Activated CD4-positive, alpha-beta T cell treated with anti-CD3 and anti-CD28 coated beads, Interleukin-2, amount 50 U/mL, for 1 hour (primary cell): ENCODE measurements at regions not wholly inside any gene's neighbourhood (a gene's known extent, or its start where the extent isn't known, plus 50 kb on each side); places are given as distances from the start of the nearest gene placed in this dataset.
"Not testable (repeated sequence)": the region's sequence is repeated elsewhere in the genome, so short reads cannot be mapped to it uniquely, and the experiment has no call there.

Experiments used
- DNase-seq: peaks from one replicate; pipeline ENCODE4 v3.0.0-alpha.2; 2020

DNA sequence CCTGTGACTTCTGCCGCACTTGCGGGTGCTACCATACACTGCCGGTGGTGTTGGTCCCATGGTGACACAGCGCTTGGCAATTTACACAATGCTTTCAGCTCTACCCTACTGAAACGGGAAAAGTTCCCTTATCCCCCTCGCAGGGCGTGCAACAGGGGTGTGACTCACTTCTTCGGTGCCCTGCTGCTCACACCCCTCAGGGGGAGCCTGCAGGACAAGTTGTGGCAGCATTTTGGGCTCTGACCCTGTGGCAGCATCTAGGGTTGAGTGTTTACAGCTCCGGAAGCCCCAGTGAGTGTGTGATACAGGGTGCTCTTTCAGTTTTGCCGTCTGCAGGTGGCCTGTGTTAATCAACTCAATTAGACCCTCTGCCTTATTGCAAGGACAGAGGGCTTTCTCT lies 324.7 kb upstream of the RGMA start:
- DNase-seq: no peak

DNA sequence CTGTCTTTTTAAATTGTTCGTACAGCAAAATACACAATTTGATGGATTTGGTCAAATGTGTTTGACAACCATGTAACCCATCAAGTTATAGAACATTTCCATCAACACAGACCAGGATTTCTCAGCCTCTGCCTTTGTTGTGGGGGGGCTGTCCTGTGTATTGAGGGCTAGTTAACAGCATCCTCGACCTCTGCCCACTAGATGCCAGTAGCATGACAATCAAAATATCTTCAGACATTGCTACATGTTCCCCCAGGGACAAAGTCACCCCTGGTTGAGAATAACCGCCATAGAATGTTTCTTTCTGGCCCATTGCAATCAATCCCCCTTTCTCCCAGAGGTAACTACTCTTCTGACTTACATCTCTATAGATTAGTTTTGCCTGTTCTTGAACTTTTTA lies 310.1 kb upstream of the RGMA start:
- DNase-seq: no peak

DNA sequence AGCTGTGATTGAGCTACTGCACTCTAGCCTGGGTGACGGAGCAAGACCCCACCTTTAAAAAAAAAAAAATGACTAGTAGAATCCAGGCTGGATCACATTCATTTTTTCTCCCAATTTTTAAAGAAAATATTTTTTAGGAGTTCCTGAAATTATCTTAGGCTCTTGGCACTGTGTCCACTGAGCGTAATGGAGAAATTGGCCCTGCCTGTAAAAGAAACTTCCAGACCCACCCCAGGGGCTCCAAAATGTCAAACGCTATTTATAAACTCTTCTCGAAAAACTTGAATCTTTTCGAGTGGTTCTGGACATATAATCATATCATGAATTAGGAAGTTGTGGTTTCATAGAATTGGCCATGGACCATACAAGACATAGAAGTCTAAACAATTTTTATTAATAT lies 300.2 kb upstream of the RGMA start:
- DNase-seq: no peak

DNA sequence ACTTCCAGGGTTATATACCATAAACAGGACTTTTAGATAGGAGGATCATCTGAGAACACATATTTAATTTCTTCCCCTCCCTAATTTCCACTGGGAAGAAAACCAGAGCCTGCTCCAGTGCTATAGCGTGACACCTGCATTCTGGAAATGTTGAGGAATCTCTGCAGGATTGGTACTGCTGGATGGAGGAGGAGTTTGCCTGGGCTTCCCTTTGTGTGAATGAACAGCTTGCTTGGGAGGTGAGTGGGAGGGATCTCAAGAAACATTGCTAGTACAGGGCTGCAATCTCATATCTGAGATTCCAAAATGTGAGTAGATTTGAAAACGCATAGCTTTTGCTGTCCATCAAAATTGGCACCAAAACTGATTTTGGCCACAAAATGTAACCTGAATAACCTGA lies 295.9 kb upstream of the RGMA start:
- DNase-seq: no peak

DNA sequence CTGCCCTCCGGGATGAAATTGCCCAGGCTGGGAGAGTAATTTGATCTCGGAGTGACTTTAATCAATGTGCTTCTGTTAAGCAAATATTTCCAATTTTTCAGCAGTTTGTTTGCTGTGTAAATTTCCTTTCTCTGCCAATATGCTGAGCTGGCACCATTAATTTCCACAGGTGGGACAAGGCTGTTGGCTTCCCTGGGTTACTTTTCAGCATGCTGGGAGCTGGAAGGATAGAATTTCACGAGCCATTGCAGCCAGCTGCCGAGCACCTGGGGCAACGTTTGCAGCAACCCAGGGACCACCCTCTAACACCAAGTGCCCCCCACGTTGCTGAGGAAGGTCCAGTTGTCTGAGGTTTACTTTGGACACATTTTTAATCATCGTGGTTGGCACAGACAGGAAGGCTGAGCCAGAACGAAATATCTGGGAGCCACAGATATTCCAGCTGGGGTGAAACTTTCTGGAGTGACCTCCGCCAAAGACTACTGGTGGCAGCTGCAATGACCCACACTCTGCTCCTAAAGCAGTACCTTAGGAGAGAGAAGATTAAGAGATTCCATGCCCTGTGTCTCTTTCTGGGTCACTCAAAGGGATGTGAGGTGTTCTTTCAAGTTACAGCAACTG lies 293.3 kb upstream of the RGMA start:
- no peak for DNase-seq

DNA sequence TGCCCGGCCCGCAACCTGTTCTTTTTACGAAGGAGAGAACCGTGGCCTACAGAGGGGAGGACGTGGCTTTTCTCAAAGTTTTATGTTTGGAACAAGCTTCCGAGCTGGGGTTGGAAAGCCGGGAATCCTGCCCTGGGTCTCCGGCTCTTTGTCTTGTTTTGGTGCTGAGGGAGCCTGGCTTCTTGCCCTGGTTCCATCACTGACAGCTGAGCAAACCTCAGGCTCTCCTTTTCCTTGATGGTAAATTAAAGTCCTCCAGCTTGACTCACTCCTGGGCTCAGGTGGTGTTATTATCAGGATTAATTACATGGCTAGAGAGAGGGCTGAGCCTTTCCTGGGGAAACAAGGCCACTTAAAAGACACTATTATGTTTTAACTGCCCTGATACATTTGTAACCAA lies 289.5 kb upstream of the RGMA start:
- no peak for DNase-seq

DNA sequence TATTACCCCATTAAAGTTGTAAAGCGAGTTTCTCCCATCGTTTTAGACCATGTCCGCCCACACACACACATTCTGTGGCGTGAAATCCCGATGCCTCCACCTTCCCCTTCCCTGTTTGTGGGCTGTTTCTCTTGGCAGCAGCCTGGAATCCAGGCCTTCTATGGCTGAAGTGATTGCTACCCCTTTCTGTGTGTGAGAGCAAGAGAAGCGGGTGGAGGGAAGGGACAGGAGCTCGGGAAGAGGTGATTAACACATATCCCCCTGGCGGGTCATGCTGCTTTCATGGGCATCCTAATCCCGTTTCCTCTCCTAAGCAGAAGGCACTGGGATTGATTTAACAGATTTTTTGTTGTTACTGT lies 283.8 kb upstream of the RGMA start:
- DNase-seq: no peak

DNA sequence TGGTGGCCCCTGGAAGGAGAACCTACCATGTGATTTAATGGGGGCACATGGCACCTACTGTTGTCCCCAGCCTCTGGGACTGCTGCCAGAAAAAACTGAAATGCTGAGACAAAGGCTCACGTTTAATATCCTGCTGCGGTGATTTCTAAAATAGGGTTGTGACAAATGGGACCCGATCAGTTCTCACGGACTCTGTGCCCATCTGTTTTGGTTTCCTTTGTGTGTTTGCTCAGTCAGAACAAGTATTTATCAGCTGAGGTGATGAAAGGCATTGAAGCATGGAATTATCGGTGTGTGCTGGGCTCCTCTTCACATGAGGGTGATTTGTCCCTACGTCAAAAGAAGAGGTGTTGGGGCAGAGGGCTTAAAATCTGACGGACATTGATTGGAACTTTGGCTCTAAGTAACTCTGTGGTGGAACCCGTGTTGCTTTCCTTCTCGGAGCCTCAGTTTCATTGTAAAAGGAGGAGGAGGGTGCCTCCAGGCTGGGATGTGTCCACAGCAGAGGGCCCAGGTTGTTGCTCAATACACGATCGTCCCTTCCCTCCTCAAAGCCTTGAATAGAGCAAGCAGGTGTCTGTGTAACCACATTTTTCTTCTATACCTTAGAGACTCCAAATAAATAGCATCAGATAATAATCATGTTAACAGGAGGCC lies 283.3 kb upstream of the RGMA start:
- no peak for DNase-seq

DNA sequence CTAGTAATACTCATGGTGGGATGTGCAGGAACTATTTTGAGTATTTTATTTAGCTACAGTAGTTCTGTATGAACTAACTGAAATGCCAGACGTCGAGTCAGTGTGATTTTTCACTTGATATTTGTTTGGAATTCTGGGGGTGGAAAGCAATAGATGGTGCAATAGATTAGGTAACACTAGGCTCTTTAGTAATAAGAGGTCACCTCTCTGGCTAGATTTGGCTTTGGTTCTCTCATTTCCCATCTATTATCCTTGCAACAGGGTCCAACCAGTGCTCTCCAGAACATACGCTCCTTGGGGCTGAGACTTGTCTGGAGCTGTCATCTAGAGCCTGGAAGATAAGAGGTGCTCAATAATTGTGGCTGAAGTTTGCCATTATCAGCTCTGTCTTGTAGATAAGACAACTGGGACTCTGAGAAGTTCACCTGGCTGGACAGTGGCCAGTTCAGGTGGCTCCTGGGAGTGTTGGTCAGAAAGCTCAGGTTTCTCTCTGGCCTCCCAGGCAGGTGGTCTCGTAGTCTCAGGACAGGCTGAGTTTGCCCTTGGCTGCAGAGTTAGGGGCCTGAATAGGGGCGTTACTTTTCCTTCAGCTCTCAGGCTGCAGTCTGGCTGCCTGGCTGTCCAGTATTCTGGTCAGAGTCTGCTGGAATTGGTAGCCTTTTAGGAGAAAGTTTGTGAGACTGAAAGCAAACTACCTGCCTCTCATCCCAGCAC lies 277.5 kb upstream of the RGMA start:
- DNase-seq: no peak

DNA sequence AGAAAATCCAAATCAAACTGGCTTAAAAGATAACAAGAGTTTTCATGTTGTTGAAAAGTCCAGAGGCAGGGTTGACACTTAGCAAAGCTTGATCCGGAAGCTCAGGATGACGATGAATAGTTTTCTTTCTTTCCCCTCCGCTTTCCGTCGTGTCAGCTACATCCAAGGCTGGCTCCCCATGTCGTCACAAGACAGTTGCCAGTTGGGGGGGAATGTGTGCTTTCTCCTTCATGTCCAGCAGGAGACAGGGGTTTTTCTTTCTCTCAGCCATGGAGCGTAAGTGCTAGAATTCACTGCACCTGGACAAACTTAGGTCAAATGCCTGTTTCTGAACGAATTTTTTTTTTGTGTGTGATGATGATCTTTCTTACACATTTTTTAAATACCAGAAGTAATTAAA lies 273.8 kb upstream of the RGMA start:
- no peak for DNase-seq

DNA sequence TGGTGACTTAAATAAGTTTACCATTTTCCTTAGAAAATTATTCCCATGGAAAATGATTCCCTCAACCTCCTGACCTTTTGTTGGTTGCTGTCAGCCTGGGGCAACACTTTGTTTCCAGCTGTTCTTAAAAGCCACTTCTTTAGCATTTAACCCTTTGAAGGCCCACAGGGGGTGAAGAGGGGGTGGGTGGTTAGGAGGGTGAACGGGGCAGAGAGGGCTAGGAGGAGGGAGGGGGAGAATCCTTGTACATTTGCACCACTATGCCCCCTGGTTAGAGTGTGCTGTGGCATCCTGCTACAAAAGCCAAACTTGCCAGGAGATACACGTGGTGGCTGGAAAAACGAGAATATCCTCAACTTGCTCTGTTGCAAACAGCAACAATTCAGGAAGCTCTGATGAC lies 273.2 kb upstream of the RGMA start:
- DNase-seq: no peak

DNA sequence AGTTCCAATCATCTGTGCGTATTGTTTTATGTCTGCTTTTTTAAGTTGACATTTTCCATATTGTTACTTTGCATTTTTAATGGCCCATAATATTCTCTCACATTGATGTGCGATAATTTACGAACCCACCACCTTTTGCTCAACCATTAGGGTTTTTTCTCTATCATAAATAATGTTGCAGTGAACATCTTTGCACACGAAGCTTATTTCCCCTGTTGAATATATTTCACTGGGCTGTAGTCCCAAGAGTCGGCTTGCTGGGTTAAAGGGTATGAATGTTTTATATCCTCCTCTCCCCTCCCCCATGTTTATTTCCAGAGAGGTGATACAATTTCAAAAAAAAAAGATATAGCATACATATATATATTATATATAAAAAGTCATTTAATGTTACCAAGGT lies 272.7 kb upstream of the RGMA start:
- DNase-seq: no peak

DNA sequence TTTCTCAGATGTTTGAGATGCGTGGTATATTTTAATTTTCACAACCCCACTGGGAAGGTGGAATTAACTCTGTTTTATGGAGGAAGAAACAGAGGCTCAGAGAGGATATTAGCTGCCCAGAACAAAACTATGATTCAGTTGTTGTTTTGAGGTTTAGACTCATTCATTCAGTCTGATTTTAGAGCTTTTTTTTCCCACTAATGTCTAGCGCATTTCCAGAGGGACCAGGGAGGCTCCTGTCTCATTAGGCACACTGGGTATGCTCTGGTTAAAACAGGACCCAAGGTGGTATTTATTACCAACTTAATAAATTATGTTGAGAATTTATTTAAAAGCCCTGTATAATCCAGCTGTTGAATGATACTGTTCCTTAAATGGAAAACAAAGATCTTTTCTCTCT lies 272.0 kb upstream of the RGMA start:
- no peak for DNase-seq

DNA sequence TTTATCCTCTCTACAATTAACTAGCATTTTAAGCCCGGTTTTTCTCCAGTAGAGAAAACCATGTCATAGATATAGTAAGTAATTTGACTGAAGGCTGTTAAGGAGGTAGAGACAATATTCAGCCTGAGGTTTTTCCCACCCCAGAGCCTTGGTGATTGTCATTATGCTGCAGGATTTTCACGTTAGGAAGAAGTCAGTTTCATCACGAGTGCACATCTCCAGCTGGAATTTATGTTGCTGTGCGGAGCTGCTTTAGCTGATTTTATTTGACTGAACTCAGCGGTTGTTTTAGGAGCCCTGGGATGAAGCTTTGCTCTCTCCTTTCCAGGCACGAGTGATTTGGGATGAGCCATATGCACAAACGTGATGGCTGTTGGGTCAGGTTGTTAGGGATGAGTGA lies 271.3 kb upstream of the RGMA start:
- DNase-seq: no peak

DNA sequence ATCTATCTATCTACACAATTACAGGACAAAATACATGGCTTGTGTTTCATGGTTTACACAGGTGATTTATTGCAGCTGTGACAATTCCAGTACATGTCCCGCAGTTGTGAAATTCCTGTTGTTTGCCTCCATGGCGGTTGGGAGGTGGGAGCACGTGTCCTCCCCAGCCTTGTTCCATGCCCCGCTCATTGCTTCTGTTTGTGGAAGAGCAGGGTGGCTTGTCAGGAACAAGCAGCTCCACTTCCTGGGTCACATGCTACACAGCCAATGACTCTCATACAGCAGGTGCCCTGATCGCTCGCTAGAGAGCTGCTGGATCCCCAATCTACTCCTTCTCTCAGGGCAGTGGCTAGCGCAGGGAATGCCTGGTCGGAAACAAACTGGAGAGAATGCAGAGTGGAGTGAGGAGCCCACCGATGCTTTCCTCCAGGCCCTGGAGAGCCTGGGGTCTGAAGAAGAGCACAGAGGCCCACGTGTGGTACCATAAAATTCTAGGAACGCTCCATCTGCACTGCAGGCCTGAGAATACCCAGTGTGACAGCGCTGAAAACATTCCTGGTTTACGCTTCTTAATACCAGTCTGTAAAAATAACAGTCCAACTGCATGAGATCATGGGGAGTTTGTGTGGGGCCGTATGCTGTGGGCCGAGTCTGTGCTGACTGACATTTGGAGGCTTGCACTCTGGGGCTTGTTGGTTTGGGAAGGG lies 270.6 kb upstream of the RGMA start:
- DNase-seq: no peak

DNA sequence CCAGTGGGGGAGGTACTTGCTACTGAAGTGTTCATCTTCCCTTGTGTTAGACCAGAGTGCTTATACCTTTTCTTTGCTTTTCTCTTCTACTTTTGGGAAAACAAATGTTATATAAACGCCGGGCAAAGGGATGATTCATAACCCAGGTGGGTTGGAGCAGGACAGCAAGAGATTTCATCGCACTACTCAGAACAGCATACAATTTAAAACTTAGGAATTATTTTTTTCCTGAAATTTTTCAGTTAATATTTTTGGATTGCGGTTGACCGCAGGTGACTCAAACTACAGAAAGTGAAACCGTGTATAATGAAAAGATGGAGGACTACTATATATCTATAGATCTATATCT lies 270.0 kb upstream of the RGMA start:
- no peak for DNase-seq

DNA sequence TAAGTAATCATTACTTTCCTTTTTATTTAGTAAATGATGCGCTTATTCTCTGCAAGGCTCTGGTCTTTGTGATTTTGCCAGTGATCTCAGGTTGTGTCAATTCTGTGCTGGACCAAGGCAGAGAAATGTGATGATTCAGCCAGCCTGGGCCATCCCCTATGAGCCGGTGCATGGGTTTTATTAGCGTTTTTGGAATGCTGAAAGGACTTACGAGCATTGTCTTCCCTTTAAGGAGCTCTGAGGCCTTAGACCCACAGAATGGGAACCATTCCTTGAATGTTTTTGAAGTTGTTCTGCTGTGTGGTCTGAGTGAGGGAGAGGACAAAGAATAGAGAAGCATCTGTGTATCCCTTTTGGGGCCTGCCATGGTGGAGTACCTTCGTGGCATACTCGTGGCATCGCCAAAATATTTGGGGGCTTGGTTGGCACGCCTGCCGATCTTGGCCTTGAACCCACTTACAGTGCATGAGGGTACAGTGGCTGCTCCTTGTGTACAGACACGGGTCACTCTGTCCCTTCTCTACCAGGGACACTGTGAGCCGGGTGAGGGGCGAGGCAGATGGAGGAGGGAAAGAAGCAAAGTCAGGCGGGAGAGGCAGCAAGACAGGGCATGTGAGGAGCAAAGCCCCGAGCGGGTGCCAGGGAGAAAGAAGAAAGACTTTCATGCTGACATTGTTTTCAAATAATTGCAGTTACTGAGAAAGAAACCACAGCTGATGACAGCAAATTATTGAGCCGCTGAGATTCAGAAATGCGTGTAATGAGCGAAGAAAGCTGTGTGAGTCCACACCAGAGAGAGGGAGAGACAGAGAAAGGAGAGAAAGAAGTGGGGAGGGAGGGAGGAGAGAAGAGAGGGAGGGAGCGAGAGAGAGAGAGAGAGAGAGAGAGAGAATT lies 269.4 kb upstream of the RGMA start:
- no peak for DNase-seq

DNA sequence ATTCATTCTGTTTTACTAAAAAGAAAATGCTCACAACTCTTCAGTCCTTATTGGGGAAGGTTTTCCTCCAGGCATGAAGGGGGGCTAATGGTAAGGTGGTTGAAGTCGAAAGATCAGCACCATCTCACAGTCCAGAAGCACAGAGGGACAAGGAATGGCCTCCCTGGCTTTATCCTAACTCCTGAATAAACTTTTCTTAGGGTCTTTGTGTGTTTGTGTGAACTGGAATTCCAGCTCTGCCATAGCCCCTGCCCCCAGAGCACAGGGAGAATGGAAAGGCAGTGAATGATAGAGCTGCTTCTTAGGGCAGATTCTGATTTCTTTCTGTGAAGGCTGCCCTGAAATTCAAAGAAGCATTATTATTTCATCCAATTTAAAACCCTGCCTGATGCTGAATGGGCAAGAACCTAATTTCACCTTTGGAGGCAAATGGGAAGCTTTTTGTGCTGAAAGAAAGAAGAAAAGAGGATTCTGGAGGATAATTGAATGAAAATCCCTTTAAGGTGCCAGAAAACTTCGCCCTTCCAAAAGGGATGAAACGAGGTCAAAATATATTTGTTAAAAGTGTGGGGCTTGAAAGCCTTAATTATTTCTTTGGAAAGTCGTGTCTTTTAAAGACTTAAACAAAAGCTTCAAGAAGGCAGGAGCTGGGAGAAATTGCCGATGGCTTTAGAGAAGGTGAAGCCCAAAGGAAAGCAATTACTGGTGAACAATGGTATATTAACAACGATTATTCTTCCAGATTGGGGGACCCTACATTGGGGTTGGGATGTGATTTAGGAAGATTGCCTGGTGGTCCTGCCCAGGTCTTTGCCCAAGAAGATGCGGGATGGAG lies 259.9 kb upstream of the RGMA start:
- DNase-seq: no peak

DNA sequence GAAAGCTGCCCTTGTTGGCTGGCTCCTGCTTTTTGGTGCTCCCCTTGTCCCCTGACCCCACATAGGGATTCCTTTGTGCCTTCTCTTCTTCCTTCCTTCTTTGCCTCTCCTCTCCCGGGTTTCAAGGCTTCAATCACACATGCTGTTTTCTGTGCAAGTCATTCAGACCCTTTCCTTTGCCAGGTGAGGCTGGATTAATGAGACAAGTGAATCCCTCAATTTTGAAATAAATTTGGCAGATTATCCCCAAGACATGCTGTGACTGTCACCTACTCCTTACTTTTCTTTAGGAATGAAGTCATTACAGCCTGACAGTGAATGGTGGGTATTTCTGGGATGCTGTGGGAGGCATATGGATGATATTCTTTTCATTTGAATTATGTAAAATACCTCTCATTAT lies 259.0 kb upstream of the RGMA start:
- DNase-seq: no peak

DNA sequence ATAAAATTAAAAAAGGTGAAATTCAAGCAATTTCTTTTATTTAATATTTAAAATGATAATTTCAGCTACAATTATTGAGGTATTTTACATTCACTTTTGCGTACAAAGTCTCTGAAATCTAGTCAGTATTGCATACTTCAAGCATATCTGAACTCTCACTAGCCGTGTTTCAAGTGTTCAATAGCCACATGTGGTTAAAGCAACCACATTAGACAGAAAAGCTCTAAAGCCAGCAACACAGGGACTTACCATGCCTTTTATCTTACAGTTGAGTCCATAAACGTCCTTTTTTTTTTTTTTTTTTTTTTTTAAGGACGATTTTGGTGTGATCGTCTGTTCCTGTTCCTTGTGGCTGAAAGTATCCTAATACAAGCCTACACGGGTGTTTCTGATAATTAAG lies 257.0 kb upstream of the RGMA start:
- no peak for DNase-seq

DNA sequence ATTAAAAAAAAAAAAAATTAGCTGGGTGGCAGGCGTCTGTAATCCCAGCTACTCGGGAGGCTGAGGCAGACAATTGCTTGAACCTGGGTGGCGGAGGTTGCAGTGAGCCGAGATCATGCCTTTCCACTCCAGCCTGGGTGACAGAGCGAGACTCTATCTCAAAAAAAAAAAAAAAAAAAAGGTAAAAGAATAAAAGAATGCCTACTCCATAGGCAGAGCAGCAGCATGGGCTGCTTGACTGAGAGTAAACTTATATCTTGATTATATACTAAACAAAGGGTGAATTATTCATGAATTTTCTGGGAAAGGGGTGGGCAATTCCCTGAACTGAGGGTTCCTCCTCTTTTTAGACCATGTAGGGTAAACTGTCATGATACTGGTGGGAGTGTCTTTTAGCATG lies 254.4 kb upstream of the RGMA start:
- not testable (repeated sequence) for DNase-seq

DNA sequence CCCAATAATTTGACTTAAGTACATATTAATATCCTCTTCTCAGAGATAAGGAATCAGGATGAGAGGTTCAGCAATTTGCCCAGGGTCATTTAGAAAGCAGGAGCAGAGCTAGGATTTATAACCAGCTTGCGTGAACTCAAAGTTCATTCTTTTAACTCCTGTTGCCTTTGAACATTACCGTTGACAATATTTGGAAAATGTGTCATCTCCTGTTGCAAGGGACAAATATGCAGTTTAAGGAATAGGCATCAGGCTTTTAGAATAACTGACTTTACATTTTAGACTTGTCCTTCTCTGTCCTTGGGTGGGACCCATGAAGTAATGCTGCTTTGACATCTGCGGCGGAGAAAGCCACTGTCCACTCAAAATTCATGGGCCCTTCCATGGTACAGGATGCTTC lies 252.2 kb upstream of the RGMA start:
- DNase-seq: no peak
